ENCODE measurements at regions not wholly inside any gene's neighbourhood (a gene's known extent, or its start where the extent isn't known, plus 50 kb on each side); places are given as distances from the start of the nearest gene placed in this dataset.
A peak's percentile ranks its signal among the peaks of the same experiment; 100 is the strongest.

- TF ChIP-seq CTCF (IDR thresholded peaks at IDR 0.05; ENCODE audit: low read length): peak; percentile 23
- TF ChIP-seq EZH2 (optimal IDR thresholded peaks at IDR 0.05; ENCODE audit: low read depth, low read length): no peak
Measured at GRCh38 chr3:177816667-177817208, 619.5 kb upstream of the TBL1XR1 start.

Measured in MM.1S (cell line).